ENCODE measurements at regions not wholly inside any gene's neighbourhood (a gene's known extent, or its start where the extent isn't known, plus 50 kb on each side); places are given as distances from the start of the nearest gene placed in this dataset.

- TF ChIP-seq CTCF (IDR thresholded peaks at IDR 0.05) (no peak), EP300 (IDR thresholded peaks at IDR 0.05) (no peak)
Measured at GRCh38 chr15:31177951-31178350, 76.4 kb upstream of the TRPM1 start.
